ENCODE measurements at regions not wholly inside any gene's neighbourhood (a gene's known extent, or its start where the extent isn't known, plus 50 kb on each side); places are given as distances from the start of the nearest gene placed in this dataset.
"Not testable (repeated sequence)": the region's sequence is repeated elsewhere in the genome, so short reads cannot be mapped to it uniquely, and the experiment has no call there.

- H3K27ac Mint-ChIP-seq; H3K4me3 Mint-ChIP-seq; DNase-seq (ENCODE audit: low spot score in 2 of 2); H3K27me3 Mint-ChIP-seq; ATAC-seq (ENCODE audit: low read depth); H3K4me1 Mint-ChIP-seq; H3K36me3 Mint-ChIP-seq; H3K9me3 Mint-ChIP-seq: not testable (repeated sequence)
Observed at GRCh38 chr21:7798446-7798845, 2722.9 kb upstream of the TPTE start.

GRCh38 chr21:7799697-7800096 lies 2721.7 kb upstream of the TPTE start:
- not testable (repeated sequence) for H3K4me1 Mint-ChIP-seq; H3K4me3 Mint-ChIP-seq; ATAC-seq (ENCODE audit: low read depth); H3K9me3 Mint-ChIP-seq; H3K27ac Mint-ChIP-seq; H3K27me3 Mint-ChIP-seq; DNase-seq (ENCODE audit: low spot score in 2 of 2); H3K36me3 Mint-ChIP-seq

- H3K9me3 Mint-ChIP-seq; H3K27ac Mint-ChIP-seq; H3K4me3 Mint-ChIP-seq; H3K4me1 Mint-ChIP-seq; H3K36me3 Mint-ChIP-seq; H3K27me3 Mint-ChIP-seq; DNase-seq (ENCODE audit: low spot score in 2 of 2): not testable (repeated sequence)
- ATAC-seq (ENCODE audit: low read depth): peak; percentile 60
Observed at GRCh38 chr21:7813475-7813874, 2707.9 kb upstream of the TPTE start.

GRCh38 chr21:7817013-7817412 lies 2704.4 kb upstream of the TPTE start:
- H3K27me3 Mint-ChIP-seq; H3K9me3 Mint-ChIP-seq; DNase-seq (ENCODE audit: low spot score in 2 of 2); H3K4me3 Mint-ChIP-seq; H3K27ac Mint-ChIP-seq; H3K36me3 Mint-ChIP-seq; H3K4me1 Mint-ChIP-seq; ATAC-seq (ENCODE audit: low read depth): not testable (repeated sequence)

GRCh38 chr21:7819301-7819700 lies 2702.1 kb upstream of the TPTE start:
- not testable (repeated sequence) for H3K4me3 Mint-ChIP-seq; H3K27me3 Mint-ChIP-seq; H3K36me3 Mint-ChIP-seq; H3K27ac Mint-ChIP-seq; DNase-seq (ENCODE audit: low spot score in 2 of 2); H3K9me3 Mint-ChIP-seq; ATAC-seq (ENCODE audit: low read depth); H3K4me1 Mint-ChIP-seq

GRCh38 chr21:7825627-7826026 lies 2695.8 kb upstream of the TPTE start:
- H3K36me3 Mint-ChIP-seq; DNase-seq (ENCODE audit: low spot score in 2 of 2); ATAC-seq (ENCODE audit: low read depth); H3K4me1 Mint-ChIP-seq; H3K4me3 Mint-ChIP-seq; H3K27me3 Mint-ChIP-seq; H3K9me3 Mint-ChIP-seq; H3K27ac Mint-ChIP-seq: not testable (repeated sequence)

- not testable (repeated sequence) for H3K4me1 Mint-ChIP-seq; H3K27me3 Mint-ChIP-seq; H3K36me3 Mint-ChIP-seq; H3K9me3 Mint-ChIP-seq; H3K27ac Mint-ChIP-seq; H3K4me3 Mint-ChIP-seq; ATAC-seq (ENCODE audit: low read depth); DNase-seq (ENCODE audit: low spot score in 2 of 2)
Observed at GRCh38 chr21:7826174-7826573, 2695.2 kb upstream of the TPTE start.

- H3K36me3 Mint-ChIP-seq; H3K4me3 Mint-ChIP-seq; DNase-seq (ENCODE audit: low spot score in 2 of 2); H3K27me3 Mint-ChIP-seq; H3K4me1 Mint-ChIP-seq; H3K9me3 Mint-ChIP-seq; ATAC-seq (ENCODE audit: low read depth); H3K27ac Mint-ChIP-seq: not testable (repeated sequence)
Observed at GRCh38 chr21:7828260-7828659, 2693.1 kb upstream of the TPTE start.

GRCh38 chr21:7829411-7829810 lies 2692.0 kb upstream of the TPTE start:
- not testable (repeated sequence) for H3K4me3 Mint-ChIP-seq; DNase-seq (ENCODE audit: low spot score in 2 of 2); H3K27me3 Mint-ChIP-seq; H3K9me3 Mint-ChIP-seq; ATAC-seq (ENCODE audit: low read depth); H3K27ac Mint-ChIP-seq; H3K4me1 Mint-ChIP-seq; H3K36me3 Mint-ChIP-seq

GRCh38 chr21:7837315-7837714 lies 2684.1 kb upstream of the TPTE start:
- not testable (repeated sequence) for H3K9me3 Mint-ChIP-seq; ATAC-seq (ENCODE audit: low read depth); DNase-seq (ENCODE audit: low spot score in 2 of 2); H3K4me1 Mint-ChIP-seq; H3K36me3 Mint-ChIP-seq; H3K27ac Mint-ChIP-seq; H3K4me3 Mint-ChIP-seq; H3K27me3 Mint-ChIP-seq

GRCh38 chr21:7853426-7853825 lies 2668.0 kb upstream of the TPTE start:
- ATAC-seq (ENCODE audit: low read depth); H3K27me3 Mint-ChIP-seq; H3K4me1 Mint-ChIP-seq; H3K27ac Mint-ChIP-seq; H3K4me3 Mint-ChIP-seq; H3K9me3 Mint-ChIP-seq; DNase-seq (ENCODE audit: low spot score in 2 of 2); H3K36me3 Mint-ChIP-seq: not testable (repeated sequence)

GRCh38 chr21:7853836-7854235 lies 2667.5 kb upstream of the TPTE start:
- ATAC-seq (ENCODE audit: low read depth); H3K27ac Mint-ChIP-seq; H3K4me3 Mint-ChIP-seq; H3K36me3 Mint-ChIP-seq; DNase-seq (ENCODE audit: low spot score in 2 of 2); H3K4me1 Mint-ChIP-seq; H3K27me3 Mint-ChIP-seq; H3K9me3 Mint-ChIP-seq: not testable (repeated sequence)

All from memory B cell (primary cell).